Cardiac muscle cell (in vitro differentiated cells and primary cell): ENCODE measurements at regions not wholly inside any gene's neighbourhood (a gene's known extent, or its start where the extent isn't known, plus 50 kb on each side); places are given as distances from the start of the nearest gene placed in this dataset.
"Not testable (repeated sequence)": the region's sequence is repeated elsewhere in the genome, so short reads cannot be mapped to it uniquely, and the experiment has no call there.

Source experiments
- DNase-seq, 2 donors: peaks; one replicate each; pipeline versions ENCODE4 v3.0.0 to v3.0.0-alpha.2; 2010 to 2017; ENCODE audit warnings: low read depth in 1 of 2, low spot score in 1 of 2
- H3K27ac ChIP-seq: fragments of 200-600 bp; sonication (generic); 2 replicates; pipeline ENCODE4 v1.5.1; 2016
- H3K27me3 ChIP-seq: fragments of 200-600 bp; sonication (generic); 2 replicates; pipeline ENCODE4 v1.6.0; 2016; ENCODE audit warnings: control low read depth
- H3K36me3 ChIP-seq: fragments of 200-600 bp; sonication (generic); 2 replicates; pipeline ENCODE4 v1.5.1; 2016; ENCODE audit warnings: control low read depth
- H3K4me1 ChIP-seq: fragments of 200-600 bp; sonication (generic); 2 replicates; pipeline ENCODE4 v1.8.1; 2017; ENCODE audit warnings: low read depth, mild to moderate bottlenecking, mixed run types
- H3K4me3 ChIP-seq: fragments of 200-600 bp; sonication (generic); 2 replicates; pipeline ENCODE4 v1.5.1; 2016; ENCODE audit warnings: mild to moderate bottlenecking
- H3K9me3 ChIP-seq: fragments of 200-600 bp; sonication (generic); 2 replicates; pipeline ENCODE4 v1.5.1; 2017; ENCODE audit warnings: low read depth, mild to moderate bottlenecking, control low read depth
- CTCF ChIP-seq: IDR thresholded peaks from 2 replicates; pipeline ENCODE4 v1.5.1; 2012; ENCODE audit warnings: low read depth, mild to moderate bottlenecking, low read length

GRCh38 chr1:121516234-121516967 is 331.6 kb downstream of the SRGAP2C start:
- Histone ChIP-seq H3K27ac (no peak overlapping the region), H3K36me3 (no peaks in the 10 kb centered on the region), H3K9me3 (no peaks in the 10 kb centered on the region), H3K27me3 (peaks cover 3% of the 10 kb centered on the region), H3K4me1 (no peaks in the 10 kb centered on the region), H3K4me3 (no peak overlapping the region)
- TF ChIP-seq CTCF: no peak
- no peak for DNase-seq

DNA sequence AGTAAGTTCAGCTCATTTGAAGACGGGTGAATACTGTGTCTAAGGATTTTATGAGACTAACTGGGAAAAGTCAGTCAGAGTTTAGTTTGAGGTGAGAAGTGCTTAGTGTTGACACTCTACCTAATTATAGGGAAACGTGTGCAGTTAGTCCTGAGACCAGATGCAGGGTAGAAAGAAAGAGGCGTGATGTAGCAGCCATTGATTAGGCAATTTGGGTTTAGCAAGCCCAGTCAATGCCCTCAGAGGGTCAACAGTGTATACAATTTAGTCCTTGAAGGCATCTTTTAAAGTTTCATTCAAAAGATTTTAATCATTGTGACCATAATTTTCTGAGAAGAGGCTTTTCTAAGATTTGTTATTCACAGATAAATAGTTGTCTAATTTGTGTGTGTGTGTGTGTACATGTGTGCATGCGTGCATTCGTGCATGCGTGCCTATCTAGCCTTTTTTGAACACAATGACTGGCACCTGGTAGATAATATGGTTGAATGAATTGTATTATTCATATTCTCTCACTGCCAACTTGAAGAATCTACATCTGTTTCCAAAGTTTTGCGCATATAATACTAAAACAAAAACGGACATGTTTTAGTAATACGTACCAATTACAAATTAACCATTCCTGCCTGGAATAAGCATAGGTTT is 332.9 kb downstream of the SRGAP2C start:
- H3K36me3 ChIP-seq: no peaks in the 10 kb centered on the region
- no peak overlapping the region for H3K27ac ChIP-seq
- H3K4me1 ChIP-seq: no peaks in the 10 kb centered on the region
- H3K4me3 ChIP-seq: no peak overlapping the region
- DNase-seq: no peak
- no peak for TF ChIP-seq CTCF
- H3K9me3 ChIP-seq: no peaks in the 10 kb centered on the region
- peaks cover 3% of the 10 kb centered on the region for H3K27me3 ChIP-seq

- H3K4me1 ChIP-seq: no peaks in the 10 kb centered on the region
- no peak for TF ChIP-seq CTCF
- H3K36me3 ChIP-seq: no peaks in the 10 kb centered on the region
- H3K4me3 ChIP-seq: peak overlapping the region; percentile 81
- no peak overlapping the region for H3K27ac ChIP-seq
- H3K27me3 ChIP-seq: peaks cover 3% of the 10 kb centered on the region
- no peaks in the 10 kb centered on the region for H3K9me3 ChIP-seq
- DNase-seq: no peak
Observed at GRCh38 chr1:121518726-121519041, 333.9 kb downstream of the SRGAP2C start.

GRCh38 chr1:121519042-121519755 is 334.4 kb downstream of the SRGAP2C start:
- Histone ChIP-seq H3K36me3 (no peaks in the 10 kb centered on the region), H3K4me3 (peak overlapping the region; percentile 81), H3K9me3 (no peaks in the 10 kb centered on the region), H3K27me3 (peaks cover 3% of the 10 kb centered on the region), H3K27ac (no peak overlapping the region), H3K4me1 (no peaks in the 10 kb centered on the region)
- DNase-seq: peak; percentile 9 to 76
- TF ChIP-seq CTCF: no peak

- H3K9me3 ChIP-seq, H3K4me1 ChIP-seq, H3K27me3 ChIP-seq, H3K36me3 ChIP-seq, H3K27ac ChIP-seq, DNase-seq: not testable (repeated sequence)
- H3K4me3 ChIP-seq: peak overlapping the region; percentile 81
Observed at GRCh38 chr1:121519756-121520286, 335.0 kb downstream of the SRGAP2C start.
